HEK293T (cell line): ENCODE measurements at regions not wholly inside any gene's neighbourhood (a gene's known extent, or its start where the extent isn't known, plus 50 kb on each side); places are given as distances from the start of the nearest gene placed in this dataset.

Source experiments
- BHLHE40 ChIP-seq: fragments of 450-650 bp; IDR thresholded peaks from 2 replicates; pipeline ENCODE4 v1.6.1; 2016; ENCODE audit warnings: mild to moderate bottlenecking, moderate library complexity, borderline replicate concordance
- FOXK2 ChIP-seq: fragments of 450-650 bp; IDR thresholded peaks from 2 replicates; pipeline ENCODE4 v1.6.1; 2016; ENCODE audit warnings: mild to moderate bottlenecking
- SP1 ChIP-seq: fragments of 450-650 bp; IDR thresholded peaks from 2 replicates; pipeline ENCODE4 v1.6.1; 2017

DNA sequence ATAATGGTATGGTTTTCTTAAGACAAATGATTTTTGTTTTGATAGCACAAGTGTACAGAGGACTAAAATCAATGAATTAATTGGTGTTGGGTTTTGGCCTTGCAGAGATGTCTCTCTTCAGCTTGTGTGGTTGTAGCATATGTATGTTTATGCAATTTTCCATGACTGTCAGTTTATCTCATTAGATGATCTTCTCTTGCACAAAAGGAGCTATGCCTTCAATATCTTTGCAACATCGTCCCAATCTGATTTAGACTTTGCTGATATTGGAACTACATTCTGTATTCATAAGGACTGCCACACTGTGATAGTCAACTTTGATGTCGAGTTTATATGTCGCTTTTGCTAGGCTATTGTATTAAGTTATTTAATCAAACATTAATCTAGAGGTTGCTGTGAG is 140.0 kb upstream of the TAF11L2 start:
- TF ChIP-seq BHLHE40 (no peak), SP1 (no peak), FOXK2 (no peak)
